Panc1 (cell line): ENCODE measurements at regions not wholly inside any gene's neighbourhood (a gene's known extent, or its start where the extent isn't known, plus 50 kb on each side); places are given as distances from the start of the nearest gene placed in this dataset.
"Not testable (repeated sequence)": the region's sequence is repeated elsewhere in the genome, so short reads cannot be mapped to it uniquely, and the experiment has no call there.

ENCODE experiments used
- ATAC-seq: fragments of 200-7000 bp; cut with Tn5 transposase; 2 replicates; pipeline ENCODE4 v1.9.1; 2020; ENCODE audit warnings: mild to moderate bottlenecking, moderate library complexity
- BruUV-seq: library from RNA; stranded (reverse); fragments of 400-500 nt; replicated peaks from 2 replicates; lab custom pipeline; 2021; lab: Mats Ljungman, UMichigan
- CTCF ChIA-PET: fragments of 300-600 bp; sonication (Branson Sonifier 250); formaldehyde crosslinking; loops from one replicate; lab custom pipeline; 2022; ENCODE audit warnings: antibody characterized with exemption; lab: Charles Lee
- POLR2A ChIA-PET: fragments of 300-600 bp; sonication (Branson Sonifier 250); formaldehyde crosslinking; loops from one replicate; lab custom pipeline; 2022; ENCODE audit warnings: antibody characterized with exemption; lab: Charles Lee
- DNase-seq: peaks from one replicate; pipeline ENCODE4 v3.0.0-alpha.2; 2010; ENCODE audit warnings: low read depth, low spot score
- H3K27ac ChIP-seq: 2 replicates; pipeline ENCODE4 v1.5.1; 2011; ENCODE audit warnings: mild to moderate bottlenecking, low read length, inconsistent platforms
- H3K27me3 ChIP-seq: fragments of 200-500 bp; sonication (Bioruptor generic); 2 replicates; pipeline ENCODE4 v1.6.0; 2014; ENCODE audit warnings: low read length, inconsistent platforms; ENCODE audit not compliant: control insufficient read depth, insufficient read depth
- H3K36me3 ChIP-seq: fragments of 200-500 bp; sonication (Bioruptor generic); 2 replicates; pipeline ENCODE4 v1.5.1; 2014; ENCODE audit warnings: inconsistent platforms, mild to moderate bottlenecking, low read length, moderate library complexity; ENCODE audit not compliant: control insufficient read depth, insufficient read depth
- H3K4me1 ChIP-seq: 2 replicates; pipeline ENCODE4 v1.5.1; 2011; ENCODE audit warnings: inconsistent platforms, mild to moderate bottlenecking, low read length, moderate library complexity; ENCODE audit not compliant: control insufficient read depth, insufficient read depth
- H3K4me3 ChIP-seq, 2 experiments: 2 replicates each; pipeline ENCODE4 v1.5.1; 2011 to 2012; ENCODE audit warnings: low read depth in 2 of 2, low read length in 2 of 2, mild to moderate bottlenecking in 2 of 2, inconsistent platforms in 1 of 2, moderate library complexity in 1 of 2
- H3K9me3 ChIP-seq: fragments of 200-500 bp; sonication (Bioruptor generic); 2 replicates; pipeline ENCODE4 v1.5.1; 2014; ENCODE audit warnings: low read depth, mild to moderate bottlenecking, inconsistent platforms, low read length, moderate library complexity; ENCODE audit not compliant: control insufficient read depth, insufficient read depth
- POLR2AphosphoS5 ChIP-seq: IDR thresholded peaks from 2 replicates; pipeline ENCODE4 v1.6.1; 2012; ENCODE audit warnings: mild to moderate bottlenecking, low read depth, low read length, moderate library complexity
- SIN3A ChIP-seq: IDR thresholded peaks from 2 replicates; pipeline ENCODE4 v1.6.1; 2012; ENCODE audit warnings: low read depth, mild to moderate bottlenecking, low read length, moderate library complexity, borderline replicate concordance; ENCODE audit not compliant: insufficient read depth
- TCF7L2 ChIP-seq: IDR thresholded peaks from 2 replicates; pipeline ENCODE4 v1.6.1; 2011; ENCODE audit warnings: mild to moderate bottlenecking, low read depth, low read length, inconsistent platforms
- in situ Hi-C: cut with HindIII; loops from 2 replicates; pipeline ENCODE4 v1.10.0; 2016; ENCODE audit warnings: low sequenced_read_pairs, low pct_unique_long_range_greater_than_20kb
- intact Hi-C: fragments of 100-400 bp; cut with micrococcal nuclease; formaldehyde crosslinking; loops from one replicate; pipeline ENCODE4 v1.10.0; 2022; ENCODE audit not compliant: unreplicated experiment
- TF ChIP-seq, protein P1 (sequence below), 2 experiments: IDR thresholded peaks; 2 replicates each; pipeline ENCODE4 v1.6.1; 2011 to 2012; ENCODE audit warnings: low read depth in 2 of 2, control low read depth in 1 of 2, low read length in 1 of 2, mild to moderate bottlenecking in 1 of 2, moderate library complexity in 1 of 2; ENCODE audit not compliant: insufficient read depth in 1 of 2
- TF ChIP-seq, protein P2 (sequence below): fragments of 450-650 bp; IDR thresholded peaks from 2 replicates; pipeline ENCODE4 v1.5.1; 2017; ENCODE audit warnings: mild to moderate bottlenecking

DNA sequence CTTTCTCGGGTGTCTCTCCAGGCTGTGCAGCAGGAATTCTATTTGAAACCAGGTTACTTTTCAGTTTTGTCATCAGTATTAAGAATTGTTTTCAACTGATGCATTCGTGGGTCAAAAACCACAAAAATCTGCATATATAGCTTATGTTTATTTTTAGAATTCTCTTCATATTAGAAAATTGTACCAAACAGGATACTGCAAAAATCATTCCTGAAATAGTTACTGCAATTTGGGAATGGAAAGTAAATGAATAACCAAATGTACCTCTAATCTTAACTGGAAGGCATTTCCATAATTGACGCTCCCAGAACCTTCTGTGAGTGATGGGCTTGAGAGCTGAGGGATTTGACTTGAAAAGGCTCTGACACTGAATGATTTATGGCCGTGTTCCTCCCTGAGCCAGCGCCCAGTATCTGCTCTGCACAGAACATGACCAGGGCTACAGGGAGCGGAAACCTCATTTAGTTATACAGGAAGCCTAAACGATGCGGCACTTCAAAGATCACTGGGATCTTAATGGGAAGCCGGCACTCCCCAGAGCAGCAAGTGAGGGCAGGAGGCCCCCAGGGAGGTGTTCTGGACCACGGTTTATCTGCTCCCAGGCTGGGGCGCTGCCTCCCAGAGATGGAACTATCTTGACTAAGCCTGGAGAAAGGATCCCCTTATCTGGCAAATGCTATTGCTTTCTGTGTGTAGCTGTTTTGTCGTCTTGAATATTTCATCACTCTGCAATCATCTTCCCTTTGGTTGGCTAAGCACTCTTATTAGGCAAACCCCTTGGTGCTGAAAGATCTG, 446.0 kb downstream of the QKI start:
- Histone ChIP-seq H3K27ac (no peak overlapping the region), H3K27me3 (no peaks in the 10 kb centered on the region; the same call in 1 of the 2 replicates), H3K4me3 (no peak overlapping the region), H3K9me3 (no peaks in the 10 kb centered on the region), H3K4me1 (no peaks in the 10 kb centered on the region), H3K36me3 (no peaks in the 10 kb centered on the region)
- intact Hi-C loops, result no loop called here
- no peak for ATAC-seq
- ChIA-PET CTCF (no interaction called here), POLR2A (no interaction called here)
- DNase-seq, result no peak
- no TSS peak for BruUV-seq
- TF ChIP-seq, protein P1, sequence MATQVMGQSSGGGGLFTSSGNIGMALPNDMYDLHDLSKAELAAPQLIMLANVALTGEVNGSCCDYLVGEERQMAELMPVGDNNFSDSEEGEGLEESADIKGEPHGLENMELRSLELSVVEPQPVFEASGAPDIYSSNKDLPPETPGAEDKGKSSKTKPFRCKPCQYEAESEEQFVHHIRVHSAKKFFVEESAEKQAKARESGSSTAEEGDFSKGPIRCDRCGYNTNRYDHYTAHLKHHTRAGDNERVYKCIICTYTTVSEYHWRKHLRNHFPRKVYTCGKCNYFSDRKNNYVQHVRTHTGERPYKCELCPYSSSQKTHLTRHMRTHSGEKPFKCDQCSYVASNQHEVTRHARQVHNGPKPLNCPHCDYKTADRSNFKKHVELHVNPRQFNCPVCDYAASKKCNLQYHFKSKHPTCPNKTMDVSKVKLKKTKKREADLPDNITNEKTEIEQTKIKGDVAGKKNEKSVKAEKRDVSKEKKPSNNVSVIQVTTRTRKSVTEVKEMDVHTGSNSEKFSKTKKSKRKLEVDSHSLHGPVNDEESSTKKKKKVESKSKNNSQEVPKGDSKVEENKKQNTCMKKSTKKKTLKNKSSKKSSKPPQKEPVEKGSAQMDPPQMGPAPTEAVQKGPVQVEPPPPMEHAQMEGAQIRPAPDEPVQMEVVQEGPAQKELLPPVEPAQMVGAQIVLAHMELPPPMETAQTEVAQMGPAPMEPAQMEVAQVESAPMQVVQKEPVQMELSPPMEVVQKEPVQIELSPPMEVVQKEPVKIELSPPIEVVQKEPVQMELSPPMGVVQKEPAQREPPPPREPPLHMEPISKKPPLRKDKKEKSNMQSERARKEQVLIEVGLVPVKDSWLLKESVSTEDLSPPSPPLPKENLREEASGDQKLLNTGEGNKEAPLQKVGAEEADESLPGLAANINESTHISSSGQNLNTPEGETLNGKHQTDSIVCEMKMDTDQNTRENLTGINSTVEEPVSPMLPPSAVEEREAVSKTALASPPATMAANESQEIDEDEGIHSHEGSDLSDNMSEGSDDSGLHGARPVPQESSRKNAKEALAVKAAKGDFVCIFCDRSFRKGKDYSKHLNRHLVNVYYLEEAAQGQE (IDR thresholded peaks at IDR 0.05; ENCODE audit: insufficient read depth in 1 of 2, low read depth in 2 of 2, low read length in 1 of 2), result no peak
- TF ChIP-seq SIN3A, result no peak
- TF ChIP-seq, protein P2, sequence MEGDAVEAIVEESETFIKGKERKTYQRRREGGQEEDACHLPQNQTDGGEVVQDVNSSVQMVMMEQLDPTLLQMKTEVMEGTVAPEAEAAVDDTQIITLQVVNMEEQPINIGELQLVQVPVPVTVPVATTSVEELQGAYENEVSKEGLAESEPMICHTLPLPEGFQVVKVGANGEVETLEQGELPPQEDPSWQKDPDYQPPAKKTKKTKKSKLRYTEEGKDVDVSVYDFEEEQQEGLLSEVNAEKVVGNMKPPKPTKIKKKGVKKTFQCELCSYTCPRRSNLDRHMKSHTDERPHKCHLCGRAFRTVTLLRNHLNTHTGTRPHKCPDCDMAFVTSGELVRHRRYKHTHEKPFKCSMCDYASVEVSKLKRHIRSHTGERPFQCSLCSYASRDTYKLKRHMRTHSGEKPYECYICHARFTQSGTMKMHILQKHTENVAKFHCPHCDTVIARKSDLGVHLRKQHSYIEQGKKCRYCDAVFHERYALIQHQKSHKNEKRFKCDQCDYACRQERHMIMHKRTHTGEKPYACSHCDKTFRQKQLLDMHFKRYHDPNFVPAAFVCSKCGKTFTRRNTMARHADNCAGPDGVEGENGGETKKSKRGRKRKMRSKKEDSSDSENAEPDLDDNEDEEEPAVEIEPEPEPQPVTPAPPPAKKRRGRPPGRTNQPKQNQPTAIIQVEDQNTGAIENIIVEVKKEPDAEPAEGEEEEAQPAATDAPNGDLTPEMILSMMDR, result no peak
- in situ Hi-C loops, result no loop called here

DNA sequence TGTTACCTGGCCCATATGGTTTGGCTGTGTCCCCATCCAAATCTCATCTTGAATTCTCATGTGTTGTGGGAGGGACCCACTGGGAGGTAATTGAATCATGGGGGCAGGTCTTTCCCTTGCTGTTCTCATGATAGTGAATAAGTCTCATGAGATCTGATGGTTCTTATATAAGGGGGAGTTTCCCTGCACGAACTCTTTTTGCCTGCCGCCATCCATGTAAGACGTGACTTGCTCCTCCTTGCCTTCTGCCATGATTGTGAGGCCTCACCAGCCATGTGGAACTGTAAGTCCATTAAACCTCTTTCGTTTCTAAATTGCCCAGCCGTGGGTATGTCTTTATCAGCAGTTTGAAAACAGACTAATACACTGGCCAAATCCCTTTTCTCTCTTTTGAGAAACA, 444.4 kb downstream of the QKI start:
- H3K27ac ChIP-seq, H3K4me1 ChIP-seq, BruUV-seq, ATAC-seq, in situ Hi-C loops, H3K36me3 ChIP-seq, H3K4me3 ChIP-seq, H3K9me3 ChIP-seq, intact Hi-C loops, POLR2A ChIA-PET, CTCF ChIA-PET, H3K27me3 ChIP-seq, DNase-seq: not testable (repeated sequence)

DNA sequence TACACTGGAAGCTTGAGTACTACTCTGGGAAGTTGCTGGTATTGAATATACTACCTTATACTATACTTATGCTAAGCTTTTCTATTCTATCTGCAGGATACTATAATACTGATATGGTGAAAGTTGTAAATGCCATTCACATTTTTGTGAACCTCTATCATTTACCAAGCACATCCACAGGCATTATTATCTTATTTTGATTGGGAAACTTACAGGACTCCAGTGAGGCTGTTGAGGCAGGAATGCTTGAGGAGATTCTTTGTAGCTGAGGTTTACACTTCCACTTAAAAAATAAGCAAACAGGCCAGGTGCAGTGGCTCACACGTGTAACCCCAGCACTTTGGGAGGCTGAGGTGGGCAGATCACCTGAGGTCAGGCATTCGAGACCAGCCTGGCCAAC, 442.9 kb downstream of the QKI start:
- Histone ChIP-seq H3K9me3 (no peaks in the 10 kb centered on the region), H3K4me1 (no peaks in the 10 kb centered on the region), H3K27ac (no peak overlapping the region), H3K27me3 (no peaks in the 10 kb centered on the region; the same call in 1 of the 2 replicates), H3K4me3 (no peak overlapping the region), H3K36me3 (no peaks in the 10 kb centered on the region)
- ChIA-PET CTCF (no interaction called here), POLR2A (no interaction called here)
- no peak for DNase-seq
- no peak for TF ChIP-seq SIN3A
- TF ChIP-seq, protein P2, result no peak
- TF ChIP-seq POLR2AphosphoS5, result no peak
- no peak for TF ChIP-seq TCF7L2
- TF ChIP-seq, protein P1 (IDR thresholded peaks at IDR 0.05; ENCODE audit: insufficient read depth in 1 of 2, low read depth in 2 of 2, low read length in 1 of 2), result no peak
- intact Hi-C loops, result no loop called here
- BruUV-seq, result no TSS peak
- in situ Hi-C loops, result no loop called here
- ATAC-seq, result no peak
